Neural cell (in vitro differentiated cells): ENCODE measurements at regions not wholly inside any gene's neighbourhood (a gene's known extent, or its start where the extent isn't known, plus 50 kb on each side); places are given as distances from the start of the nearest gene placed in this dataset.
"Not testable (repeated sequence)": the region's sequence is repeated elsewhere in the genome, so short reads cannot be mapped to it uniquely, and the experiment has no call there.

ENCODE experiments used
- H2AFZ ChIP-seq: fragments of 200-600, 300-800 bp; sonication (generic), shearing (Covaris generic); 2 replicates; pipeline ENCODE4 v1.6.0; 2014; ENCODE audit warnings: low read depth, mild to moderate bottlenecking, antibody characterized with exemption, low read length, moderate library complexity
- H3F3A ChIP-seq: fragments of 200-600 bp; shearing (Covaris generic); 2 replicates; pipeline ENCODE4 v1.6.1; 2016; ENCODE audit warnings: mild to moderate bottlenecking, moderate library complexity, mixed read lengths, antibody characterized with exemption, low read length; ENCODE audit not compliant: insufficient read depth, poor library complexity, severe bottlenecking
- H3K27ac ChIP-seq: fragments of 200-600, 300-800 bp; sonication (generic), shearing (Covaris generic); 2 replicates; pipeline ENCODE4 v1.5.1; 2014; ENCODE audit warnings: mild to moderate bottlenecking, low read length, moderate library complexity
- H3K27me3 ChIP-seq: fragments of 300-800, 200-600 bp; sonication (generic), shearing (Covaris generic); 2 replicates; pipeline ENCODE4 v1.6.0; 2014; ENCODE audit warnings: mild to moderate bottlenecking, low read depth, low read length, moderate library complexity; ENCODE audit not compliant: insufficient read depth
- H3K36me3 ChIP-seq: fragments of 300-800, 200-600 bp; sonication (generic), shearing (Covaris generic); 2 replicates; pipeline ENCODE4 v1.5.1; 2014; ENCODE audit warnings: mild to moderate bottlenecking, antibody characterized with exemption, low read length, moderate library complexity; ENCODE audit not compliant: insufficient read depth
- H3K4me2 ChIP-seq: fragments of 300-800, 200-600 bp; sonication (generic), shearing (Covaris generic); 2 replicates; pipeline ENCODE4 v1.6.0; 2014; ENCODE audit warnings: mild to moderate bottlenecking, low read length
- H3K4me3 ChIP-seq: fragments of 300-800, 200-600 bp; sonication (generic), shearing (Covaris generic); 2 replicates; pipeline ENCODE4 v1.5.1; 2014; ENCODE audit warnings: mild to moderate bottlenecking, low read length, moderate library complexity
- H3K79me2 ChIP-seq: fragments of 200-600 bp; shearing (Covaris generic); replicated peaks from 2 replicates; pipeline ENCODE4 v1.6.0; 2014; ENCODE audit warnings: mild to moderate bottlenecking, low read length, moderate library complexity; ENCODE audit not compliant: insufficient read depth
- H3K9ac ChIP-seq: fragments of 300-800, 200-600 bp; sonication (generic), shearing (Covaris generic); 2 replicates; pipeline ENCODE4 v1.6.1; 2016; ENCODE audit warnings: mild to moderate bottlenecking, low read length, mixed read lengths
- H3K9me2 ChIP-seq: fragments of 200-600 bp; shearing (Covaris generic); 2 replicates; pipeline ENCODE4 v1.6.1; 2016; ENCODE audit warnings: mild to moderate bottlenecking, low read length, mixed read lengths; ENCODE audit not compliant: insufficient read depth
- H3K9me3 ChIP-seq: fragments of 200-600, 300-800 bp; sonication (generic), shearing (Covaris generic); 2 replicates; pipeline ENCODE4 v1.6.1; 2016; ENCODE audit warnings: mild to moderate bottlenecking, mixed run types, low read length, moderate library complexity, mixed read lengths
- H4K20me1 ChIP-seq: fragments of 200-600 bp; shearing (Covaris generic); 2 replicates; pipeline ENCODE4 v1.6.1; 2016; ENCODE audit warnings: mild to moderate bottlenecking, mixed run types; ENCODE audit not compliant: insufficient read depth

DNA sequence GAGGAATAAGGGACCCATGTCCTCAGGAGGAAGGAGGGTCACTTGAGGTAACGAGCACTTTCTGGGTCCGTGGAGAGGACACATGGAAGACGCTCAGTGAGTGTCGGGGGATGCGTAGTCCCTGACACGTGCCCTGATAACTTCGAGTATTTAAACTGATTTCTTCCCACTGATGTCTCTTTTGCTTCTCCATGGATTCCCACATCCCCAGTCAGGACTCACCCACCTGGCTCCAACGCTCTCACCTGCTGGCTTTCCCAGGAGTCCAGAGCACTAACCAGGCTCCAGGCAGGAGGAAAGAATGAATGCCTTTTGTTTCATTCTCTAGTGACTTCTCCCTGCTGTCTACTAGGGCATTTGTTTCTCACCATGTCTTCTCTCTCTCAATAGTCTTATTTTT, 81.2 kb upstream of the NBPF11 start:
- not testable (repeated sequence) for H3K79me2 ChIP-seq, H3K27me3 ChIP-seq

DNA sequence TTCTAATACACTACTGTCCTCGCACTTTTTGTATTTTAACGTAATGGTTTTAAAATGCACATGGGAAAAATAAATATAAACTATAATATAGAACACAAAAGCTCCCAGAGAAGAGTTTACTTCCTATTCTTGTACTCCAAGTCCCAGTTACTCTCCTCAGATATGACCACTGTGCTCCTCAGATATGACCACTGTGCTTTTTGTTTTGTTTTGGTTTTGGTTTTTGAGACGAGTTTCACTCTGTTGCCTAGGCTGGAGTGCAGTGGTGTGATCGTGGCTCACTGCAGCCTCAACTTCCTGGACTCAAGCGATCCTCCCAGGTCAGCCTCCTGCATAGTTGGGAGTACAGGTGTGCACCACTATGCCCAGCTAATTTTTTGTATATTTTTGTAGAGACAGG, 76.8 kb upstream of the NBPF11 start:
- H3K4me2 ChIP-seq, H3K36me3 ChIP-seq, H3F3A ChIP-seq, H3K79me2 ChIP-seq, H3K27me3 ChIP-seq, H2AFZ ChIP-seq, H4K20me1 ChIP-seq, H3K9me2 ChIP-seq, H3K9me3 ChIP-seq, H3K27ac ChIP-seq, H3K9ac ChIP-seq, H3K4me3 ChIP-seq: not testable (repeated sequence)

More for the DNA sequence above, 81.2 kb upstream of the NBPF11 start:
- H3K4me3 ChIP-seq, H3K9me3 ChIP-seq, H2AFZ ChIP-seq, H3K9ac ChIP-seq, H3K4me2 ChIP-seq, H4K20me1 ChIP-seq, H3F3A ChIP-seq, H3K27ac ChIP-seq, H3K9me2 ChIP-seq, H3K36me3 ChIP-seq: not testable (repeated sequence)

DNA sequence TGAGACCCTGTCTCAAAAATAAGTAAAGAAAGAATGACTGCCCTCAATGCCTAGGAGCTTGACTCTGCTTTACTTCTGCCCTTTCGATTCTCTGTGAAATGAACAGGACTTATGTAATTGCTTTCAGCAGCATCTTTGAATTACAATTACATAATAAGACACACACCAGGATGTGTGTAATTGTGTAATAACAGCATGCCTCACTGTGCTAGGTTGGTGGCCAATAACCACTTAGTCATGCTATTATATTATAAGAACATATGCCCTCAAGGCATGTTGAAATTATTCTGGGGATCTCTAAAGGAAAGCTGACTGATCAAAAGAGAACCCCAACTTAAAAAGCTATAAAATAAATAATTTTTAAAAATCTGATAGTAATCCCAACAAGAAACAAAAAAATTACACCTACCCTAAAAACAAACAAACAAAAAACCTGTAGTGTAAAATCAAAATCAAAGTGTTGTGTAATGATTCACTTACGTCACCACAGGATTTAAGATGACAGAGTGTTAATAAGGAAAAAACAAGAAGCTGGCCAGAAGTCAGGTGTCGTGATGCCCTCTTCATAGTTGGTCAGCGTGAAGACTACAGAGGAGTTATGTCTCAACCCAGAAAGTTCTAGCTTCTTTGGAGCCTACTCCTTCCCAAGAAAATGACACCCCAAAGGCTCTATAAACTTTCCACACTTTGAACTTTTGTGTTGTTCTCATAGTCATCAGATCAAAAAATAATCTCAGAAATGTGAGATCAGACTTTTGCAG, 70.5 kb upstream of the NBPF11 start:
- not testable (repeated sequence) for H3K36me3 ChIP-seq, H3K9me3 ChIP-seq, H3K9me2 ChIP-seq, H3K27me3 ChIP-seq, H3K4me3 ChIP-seq, H3F3A ChIP-seq, H4K20me1 ChIP-seq, H3K4me2 ChIP-seq, H3K9ac ChIP-seq, H3K27ac ChIP-seq, H2AFZ ChIP-seq, H3K79me2 ChIP-seq

DNA sequence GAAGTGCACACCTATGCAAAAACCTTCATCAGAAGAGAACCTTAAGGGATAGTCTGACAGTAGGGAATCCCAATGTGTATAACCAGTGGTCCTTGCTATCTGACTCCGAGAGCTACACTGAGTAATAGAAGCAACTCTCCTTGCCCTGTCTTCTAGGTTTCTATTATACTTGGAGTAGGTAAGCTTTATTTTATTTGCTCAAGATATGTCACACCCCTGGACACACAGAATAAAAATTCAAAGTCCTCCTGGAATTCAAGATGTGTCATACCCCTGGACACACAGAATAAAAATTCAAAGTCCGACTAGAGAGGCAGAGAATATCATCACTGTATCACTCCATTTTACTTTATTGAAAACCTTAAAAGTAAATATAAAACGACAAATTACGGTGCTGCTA, 69.5 kb upstream of the NBPF11 start:
- not testable (repeated sequence) for H3K79me2 ChIP-seq

DNA sequence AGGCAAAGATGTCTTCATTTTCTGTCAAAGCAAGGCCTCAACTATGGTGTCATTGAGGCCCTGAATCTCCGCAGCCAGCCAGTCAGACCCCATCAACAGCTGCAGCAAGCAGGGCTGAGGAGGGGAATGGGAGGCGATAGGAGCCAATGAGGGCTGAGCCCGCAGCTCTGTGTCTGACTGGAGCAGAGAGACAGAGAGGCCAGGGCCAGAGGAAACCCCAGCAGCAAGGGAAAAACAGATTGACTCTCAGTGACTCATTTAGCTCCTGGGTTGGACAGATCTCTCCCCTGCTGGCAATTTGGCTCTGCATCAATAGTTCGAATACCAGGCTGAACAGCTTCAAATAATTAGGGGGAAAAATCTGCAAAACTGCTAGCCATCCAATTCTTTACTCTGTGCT, 67.1 kb upstream of the NBPF11 start:
- H4K20me1 ChIP-seq, H3F3A ChIP-seq, H3K27ac ChIP-seq, H3K9me3 ChIP-seq, H3K4me3 ChIP-seq, H2AFZ ChIP-seq, H3K9ac ChIP-seq, H3K4me2 ChIP-seq, H3K36me3 ChIP-seq, H3K79me2 ChIP-seq, H3K9me2 ChIP-seq, H3K27me3 ChIP-seq: not testable (repeated sequence)

More for the DNA sequence above, 69.5 kb upstream of the NBPF11 start:
- H3K9me2 ChIP-seq, H2AFZ ChIP-seq, H4K20me1 ChIP-seq, H3K4me3 ChIP-seq, H3K4me2 ChIP-seq, H3K9ac ChIP-seq, H3K27me3 ChIP-seq, H3K36me3 ChIP-seq, H3K9me3 ChIP-seq, H3F3A ChIP-seq, H3K27ac ChIP-seq: not testable (repeated sequence)

DNA sequence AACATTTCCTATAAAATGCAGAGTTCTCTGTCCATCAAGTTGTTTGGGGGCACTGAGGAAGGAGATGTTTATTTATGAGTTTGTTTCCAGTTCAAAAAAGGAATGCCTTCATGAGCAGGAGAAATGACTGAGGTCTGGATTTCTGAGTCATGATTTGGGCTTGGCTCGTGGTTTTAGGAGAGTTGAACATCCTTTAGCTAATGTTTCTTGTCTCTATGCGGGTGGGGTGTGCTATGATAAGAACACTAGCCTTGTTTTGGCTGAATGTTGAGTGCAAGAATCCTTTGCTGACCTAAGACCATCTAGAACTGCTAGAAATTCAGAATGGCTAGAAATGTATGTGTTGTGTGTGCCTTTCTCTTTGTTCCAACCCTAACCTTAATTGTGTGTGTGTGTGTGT, 59.1 kb upstream of the NBPF11 start:
- H3K9ac ChIP-seq, H3K4me2 ChIP-seq, H3F3A ChIP-seq, H3K27ac ChIP-seq, H2AFZ ChIP-seq, H3K79me2 ChIP-seq, H3K9me2 ChIP-seq, H3K9me3 ChIP-seq, H4K20me1 ChIP-seq, H3K4me3 ChIP-seq, H3K27me3 ChIP-seq, H3K36me3 ChIP-seq: not testable (repeated sequence)

DNA sequence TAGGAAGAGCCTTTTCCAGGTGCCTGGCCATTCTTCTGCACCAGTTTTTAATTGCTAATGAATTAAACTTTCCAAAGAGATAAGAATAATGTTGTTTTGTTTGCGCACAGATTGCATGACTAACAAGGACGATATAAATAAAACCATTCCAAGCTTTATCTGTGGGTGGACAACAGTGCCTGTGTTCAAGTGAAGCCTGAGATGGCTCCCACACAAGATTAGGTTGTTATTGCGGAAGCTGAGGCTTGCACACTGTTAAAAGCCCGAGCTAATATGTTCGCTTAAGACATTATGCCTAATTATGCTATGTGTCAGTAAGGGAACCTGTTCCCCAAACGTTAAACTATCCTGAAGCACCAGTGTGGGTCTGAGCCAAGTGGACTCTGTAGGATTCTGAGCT, 58.5 kb upstream of the NBPF11 start:
- not testable (repeated sequence) for H3K79me2 ChIP-seq, H3K4me2 ChIP-seq, H3K36me3 ChIP-seq, H3K9ac ChIP-seq, H2AFZ ChIP-seq, H3K9me2 ChIP-seq, H3K27me3 ChIP-seq, H4K20me1 ChIP-seq, H3F3A ChIP-seq, H3K27ac ChIP-seq, H3K4me3 ChIP-seq, H3K9me3 ChIP-seq

DNA sequence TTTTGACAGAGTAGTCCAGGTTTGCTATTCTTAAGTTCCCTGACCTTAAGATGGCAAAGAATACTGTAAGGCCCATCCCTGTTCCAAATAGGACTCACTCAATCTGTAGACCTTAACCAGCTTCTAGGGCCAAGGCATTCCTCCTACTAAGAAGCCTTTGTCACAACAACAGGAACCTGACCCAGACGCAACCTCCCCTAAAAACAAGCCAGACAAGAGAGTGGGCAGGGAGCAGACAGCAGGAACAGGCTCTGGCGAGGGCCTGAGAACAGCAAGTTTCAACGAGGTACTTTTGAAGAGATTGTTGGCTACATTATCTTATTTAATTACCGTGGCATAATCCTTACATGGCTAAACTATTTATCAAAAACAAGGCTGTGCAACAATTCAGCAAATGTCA, 58.1 kb upstream of the NBPF11 start:
- H3K27me3 ChIP-seq, H3K4me3 ChIP-seq, H4K20me1 ChIP-seq, H3K36me3 ChIP-seq, H3K9me2 ChIP-seq, H2AFZ ChIP-seq, H3K27ac ChIP-seq, H3F3A ChIP-seq, H3K79me2 ChIP-seq, H3K9ac ChIP-seq, H3K4me2 ChIP-seq, H3K9me3 ChIP-seq: not testable (repeated sequence)
